ENCODE measurements at regions not wholly inside any gene's neighbourhood (a gene's known extent, or its start where the extent isn't known, plus 50 kb on each side); places are given as distances from the start of the nearest gene placed in this dataset.

DNA sequence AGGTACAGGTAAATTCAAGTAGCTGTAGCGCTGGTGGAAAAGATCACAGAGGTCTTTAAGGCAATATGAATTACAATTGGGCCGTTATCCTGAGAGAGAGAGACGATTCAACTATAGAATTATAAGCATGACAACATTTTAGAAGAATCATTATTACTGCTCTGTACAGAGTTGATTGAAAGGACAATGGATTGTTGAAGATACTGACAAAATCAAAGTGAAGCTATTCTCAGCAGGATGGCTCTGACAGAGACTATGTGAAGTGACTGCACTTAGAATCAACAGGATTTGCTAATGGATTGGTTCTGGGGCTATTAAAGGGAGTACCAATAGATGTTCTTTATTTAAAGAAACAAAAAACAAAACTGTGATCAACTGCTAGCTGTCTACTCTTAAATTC lies 634.8 kb upstream of the GRM3 start:
- no peak for DNase-seq (ENCODE audit: extremely low spot score)
- POLR2A ChIA-PET, result no interaction called here
- TF ChIP-seq, protein P1, sequence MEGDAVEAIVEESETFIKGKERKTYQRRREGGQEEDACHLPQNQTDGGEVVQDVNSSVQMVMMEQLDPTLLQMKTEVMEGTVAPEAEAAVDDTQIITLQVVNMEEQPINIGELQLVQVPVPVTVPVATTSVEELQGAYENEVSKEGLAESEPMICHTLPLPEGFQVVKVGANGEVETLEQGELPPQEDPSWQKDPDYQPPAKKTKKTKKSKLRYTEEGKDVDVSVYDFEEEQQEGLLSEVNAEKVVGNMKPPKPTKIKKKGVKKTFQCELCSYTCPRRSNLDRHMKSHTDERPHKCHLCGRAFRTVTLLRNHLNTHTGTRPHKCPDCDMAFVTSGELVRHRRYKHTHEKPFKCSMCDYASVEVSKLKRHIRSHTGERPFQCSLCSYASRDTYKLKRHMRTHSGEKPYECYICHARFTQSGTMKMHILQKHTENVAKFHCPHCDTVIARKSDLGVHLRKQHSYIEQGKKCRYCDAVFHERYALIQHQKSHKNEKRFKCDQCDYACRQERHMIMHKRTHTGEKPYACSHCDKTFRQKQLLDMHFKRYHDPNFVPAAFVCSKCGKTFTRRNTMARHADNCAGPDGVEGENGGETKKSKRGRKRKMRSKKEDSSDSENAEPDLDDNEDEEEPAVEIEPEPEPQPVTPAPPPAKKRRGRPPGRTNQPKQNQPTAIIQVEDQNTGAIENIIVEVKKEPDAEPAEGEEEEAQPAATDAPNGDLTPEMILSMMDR (IDR thresholded peaks at IDR 0.05; ENCODE audit: control extremely low read depth, extremely low read depth, low read depth, missing control alignments), result no peak
- CTCF ChIA-PET, result no interaction called here

GRCh38 chr7:86006909-86007308 lies 636.8 kb upstream of the GRM3 start:
- DNase-seq (ENCODE audit: extremely low spot score), result no peak
- ChIA-PET POLR2A (no interaction called here), CTCF (no interaction called here)
- TF ChIP-seq, protein P1 (IDR thresholded peaks at IDR 0.05; ENCODE audit: control extremely low read depth, extremely low read depth, low read depth, missing control alignments), result no peak

DNA sequence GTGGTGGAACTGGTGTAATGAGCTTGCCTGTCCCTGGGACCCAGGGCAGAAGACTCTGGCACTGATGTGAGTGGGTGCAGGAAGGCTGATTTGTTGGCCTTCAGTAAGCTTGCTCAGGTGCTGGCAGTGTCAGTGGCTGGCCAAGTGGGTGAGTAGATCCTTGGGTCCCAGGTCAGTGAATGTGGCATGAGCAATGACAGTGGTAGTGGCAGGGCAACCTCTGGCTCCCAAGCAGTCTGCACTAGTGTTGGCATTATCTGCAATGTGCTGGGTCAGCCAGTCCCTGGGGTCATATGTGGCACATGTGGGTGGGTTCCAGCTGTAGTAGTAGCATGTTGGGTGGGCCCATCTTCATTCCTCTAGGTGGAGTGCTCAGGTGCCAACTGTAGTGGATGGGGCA lies 640.9 kb upstream of the GRM3 start:
- CTCF ChIA-PET, result no interaction called here
- DNase-seq (ENCODE audit: extremely low spot score), result no peak
- POLR2A ChIA-PET, result no interaction called here
- TF ChIP-seq, protein P1 (IDR thresholded peaks at IDR 0.05; ENCODE audit: control extremely low read depth, extremely low read depth, low read depth, missing control alignments), result no peak

GRCh38 chr7:85997515-85997914 lies 646.2 kb upstream of the GRM3 start:
- ChIA-PET POLR2A (no interaction called here), CTCF (no interaction called here)
- TF ChIP-seq, protein P1 (IDR thresholded peaks at IDR 0.05; ENCODE audit: control extremely low read depth, extremely low read depth, low read depth, missing control alignments), result no peak
- DNase-seq (ENCODE audit: extremely low spot score), result no peak

DNA sequence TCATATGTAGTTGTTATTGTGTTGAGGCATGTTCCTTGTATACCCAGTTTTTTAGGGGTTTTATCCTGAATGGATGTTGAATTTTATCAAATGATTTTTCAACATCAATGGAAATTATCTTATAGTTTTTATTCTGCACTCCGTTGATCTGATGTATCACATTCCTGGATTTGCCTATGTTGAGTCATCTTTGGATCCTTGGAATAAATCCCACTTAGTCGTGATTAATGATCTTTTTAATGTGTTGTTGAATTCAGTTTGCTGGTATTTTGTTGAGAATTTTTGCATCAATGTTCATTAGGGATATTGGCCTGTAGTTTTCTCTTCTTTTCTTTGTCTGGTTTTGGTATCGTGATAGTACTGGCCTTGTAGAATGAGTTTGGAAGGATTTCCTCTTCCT lies 648.6 kb upstream of the GRM3 start:
- ChIA-PET POLR2A (no interaction called here), CTCF (no interaction called here)
- TF ChIP-seq, protein P1 (IDR thresholded peaks at IDR 0.05; ENCODE audit: control extremely low read depth, extremely low read depth, low read depth, missing control alignments), result no peak
- no peak for DNase-seq (ENCODE audit: extremely low spot score)

DNA sequence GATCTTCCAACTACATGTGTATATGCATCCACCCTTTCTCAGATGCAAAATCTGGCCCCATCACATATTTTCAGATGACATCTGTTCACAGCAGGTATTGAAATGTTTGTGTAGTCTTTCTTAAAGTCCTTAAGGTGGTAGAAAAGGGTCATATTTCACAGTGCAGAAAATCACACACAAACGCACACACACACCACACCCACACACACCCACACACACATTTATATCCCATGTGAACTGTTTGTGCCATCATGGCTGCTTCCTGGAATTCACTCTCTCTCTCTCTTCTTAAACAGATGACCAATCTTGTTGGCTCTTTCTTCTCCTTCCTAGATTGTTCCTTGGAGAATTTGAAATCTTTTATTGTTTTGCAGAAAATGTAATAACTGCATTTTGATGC lies 663.0 kb upstream of the GRM3 start:
- DNase-seq (ENCODE audit: extremely low spot score), result no peak
- TF ChIP-seq, protein P1 (IDR thresholded peaks at IDR 0.05; ENCODE audit: control extremely low read depth, extremely low read depth, low read depth, missing control alignments), result no peak

DNA sequence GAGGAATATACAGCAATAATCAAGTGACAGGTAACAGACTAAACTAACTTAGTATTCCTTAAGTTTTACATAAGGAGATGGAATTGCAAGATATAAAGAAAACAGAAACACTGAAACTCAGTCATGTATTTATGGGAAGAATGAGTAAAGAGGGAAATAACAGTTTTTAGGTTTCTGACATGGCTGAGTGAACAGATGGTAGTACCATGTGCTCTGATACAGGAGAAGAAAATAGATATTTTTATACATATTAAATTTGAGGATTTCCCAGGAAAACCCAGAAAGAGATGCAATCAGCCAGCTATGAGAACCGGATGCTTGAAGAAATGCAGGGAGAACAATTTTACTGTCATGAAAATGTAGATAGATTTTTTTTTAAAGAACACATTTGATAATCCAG lies 669.5 kb upstream of the GRM3 start:
- ChIA-PET CTCF (no interaction called here), POLR2A (no interaction called here)
- no peak for DNase-seq (ENCODE audit: extremely low spot score)
- TF ChIP-seq, protein P1 (IDR thresholded peaks at IDR 0.05; ENCODE audit: control extremely low read depth, extremely low read depth, low read depth, missing control alignments), result no peak

More for the DNA sequence above, 663.0 kb upstream of the GRM3 start:
- ChIA-PET POLR2A (no interaction called here), CTCF (no interaction called here)

Data from GM10248 (cell line).